NCI-H446 treated with DMSO at 0.1 percent for 48 hours (cell line): ENCODE measurements at regions not wholly inside any gene's neighbourhood (a gene's known extent, or its start where the extent isn't known, plus 50 kb on each side); places are given as distances from the start of the nearest gene placed in this dataset.

Experiments used
- DNase-seq: peaks from one replicate; lab custom pipeline; 2025; lab: John Stamatoyannopoulos, UW

DNA sequence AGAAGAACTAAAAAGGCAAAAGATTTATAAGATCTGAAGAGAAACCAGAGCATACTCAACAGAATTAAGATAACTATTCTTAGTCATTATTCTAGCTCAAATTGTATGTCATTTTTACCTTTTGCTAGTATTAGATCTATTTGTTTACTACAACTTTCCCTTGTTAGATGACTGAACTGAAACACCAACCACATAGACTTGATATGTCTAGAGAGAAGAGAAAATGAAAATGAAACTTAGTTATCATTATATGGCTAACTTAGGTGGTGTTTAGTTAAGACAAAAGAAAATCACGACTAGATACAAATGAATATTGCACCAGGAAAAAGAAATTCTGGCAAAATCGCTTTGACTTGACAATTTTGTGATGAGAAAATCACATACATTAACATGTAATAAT, 690.8 kb downstream of the PCDH18 start:
- no peak for DNase-seq

GRCh38 chr4:136838607-136839006, 693.7 kb downstream of the PCDH18 start:
- no peak for DNase-seq

DNA sequence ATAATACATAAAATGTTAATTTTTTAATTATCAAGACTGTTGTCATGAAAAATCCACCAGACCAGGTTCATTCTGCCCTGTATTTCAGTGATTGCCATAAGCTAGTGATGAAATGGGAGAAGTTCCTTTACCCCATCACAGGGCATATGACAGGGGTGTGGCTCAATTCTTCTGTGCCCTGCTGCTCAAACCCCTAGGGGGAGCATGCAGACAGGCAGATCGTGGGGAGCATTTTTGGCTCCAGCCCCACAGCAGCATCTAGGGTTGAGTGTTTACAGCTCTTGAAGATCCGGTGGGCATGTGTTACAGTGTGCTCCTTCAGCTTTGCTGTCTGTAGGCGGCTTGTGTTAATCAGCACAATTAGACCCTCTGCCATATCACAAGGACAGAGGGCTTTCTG, 700.7 kb downstream of the PCDH18 start:
- no peak for DNase-seq

GRCh38 chr4:136829280-136829679, 703.0 kb downstream of the PCDH18 start:
- DNase-seq: no peak

DNA sequence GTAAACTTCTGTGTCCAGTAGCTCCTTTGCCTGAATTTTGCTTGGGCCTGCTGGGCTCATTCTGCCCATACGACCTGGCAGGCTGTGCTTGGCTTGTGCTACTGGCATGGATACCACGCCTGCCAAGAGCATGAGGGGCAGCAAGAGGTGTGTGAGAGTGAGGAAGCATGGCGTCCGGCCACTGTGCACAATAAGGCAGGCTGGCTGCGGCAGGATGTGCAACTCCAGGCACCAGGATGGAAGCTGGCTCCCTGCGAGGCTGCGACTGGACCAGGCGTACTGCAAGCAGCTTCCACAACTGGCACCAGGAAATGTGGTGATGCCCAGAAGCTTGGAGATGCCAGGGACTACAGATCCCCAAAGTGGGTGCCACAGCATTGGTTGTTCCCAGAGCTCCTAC, 709.3 kb downstream of the PCDH18 start:
- no peak for DNase-seq

GRCh38 chr4:136818811-136819330, 713.4 kb downstream of the PCDH18 start:
- DNase-seq: no peak

DNA sequence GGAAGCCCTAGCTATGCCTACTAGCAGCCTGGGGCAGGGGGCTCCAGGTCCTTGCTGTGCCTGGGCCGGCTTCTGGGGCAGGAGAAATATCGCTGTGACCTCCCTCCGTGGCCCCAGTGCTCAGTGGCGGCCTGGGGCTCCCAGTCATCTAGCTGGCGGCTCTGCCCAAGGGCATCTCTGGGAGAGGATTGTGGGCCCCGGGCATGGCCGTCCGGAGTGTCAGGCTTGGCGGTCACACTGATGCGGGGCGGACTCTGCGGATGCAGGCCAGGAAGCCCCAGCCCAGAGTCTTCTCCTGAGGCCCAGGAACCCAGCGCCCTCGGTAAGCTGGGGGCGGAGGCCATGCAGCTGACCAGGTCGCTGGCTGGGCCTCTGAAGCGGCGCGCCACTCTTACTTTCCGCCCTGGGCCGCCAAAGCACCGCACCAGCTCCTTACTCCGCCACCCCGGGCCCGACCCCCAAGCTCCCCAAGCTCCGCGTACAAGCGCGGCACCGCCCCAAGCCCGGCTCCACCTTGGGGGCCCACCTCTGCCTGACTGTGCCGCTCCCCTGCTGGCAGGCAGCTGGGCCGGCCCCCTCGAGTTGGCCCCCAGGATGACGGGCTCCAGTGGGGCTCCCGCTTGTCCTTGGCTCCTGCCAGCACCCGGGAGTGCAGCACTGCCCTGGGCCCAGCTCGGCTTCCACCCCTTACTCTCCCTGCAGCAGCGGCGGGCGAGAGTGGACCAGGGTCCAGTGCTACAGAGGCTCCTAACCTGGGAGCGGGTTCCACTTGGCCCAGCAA, 720.0 kb downstream of the PCDH18 start:
- no peak for DNase-seq

DNA sequence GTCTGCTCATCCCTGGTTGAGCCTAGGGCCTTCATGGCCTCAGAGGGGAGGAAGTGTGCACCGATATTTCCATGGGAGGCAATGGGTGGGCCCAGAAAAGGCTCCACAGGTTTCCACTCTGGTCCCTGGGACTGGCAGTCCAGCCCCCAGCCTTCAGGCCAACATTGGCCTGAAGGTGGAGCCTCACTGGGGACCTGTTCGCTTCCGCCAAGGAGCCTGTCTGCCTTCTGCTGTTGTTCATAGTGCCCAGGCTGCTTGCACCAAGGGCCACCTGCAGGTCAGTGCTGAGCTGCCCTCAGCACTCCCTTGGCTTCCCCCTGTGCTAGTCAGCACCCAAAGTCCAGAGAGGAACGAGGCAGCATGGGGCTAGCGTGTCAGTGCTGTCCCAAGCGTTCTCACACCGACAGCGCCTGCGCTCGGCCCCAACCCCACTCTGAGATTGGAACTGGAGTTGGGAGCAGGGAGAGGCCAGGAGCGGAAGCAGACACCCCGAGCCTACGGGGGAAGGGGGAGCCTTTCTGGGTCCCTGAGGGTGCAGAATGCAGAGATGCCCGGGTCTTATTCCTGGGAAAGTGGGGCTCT, 720.7 kb downstream of the PCDH18 start:
- DNase-seq: no peak

GRCh38 chr4:136810626-136811025, 721.7 kb downstream of the PCDH18 start:
- DNase-seq: no peak

- DNase-seq: no peak
These were observed 725.5 kb downstream of the PCDH18 start for GRCh38 chr4:136806844-136807243.

GRCh38 chr4:136805617-136806016, 726.7 kb downstream of the PCDH18 start:
- DNase-seq: no peak

DNA sequence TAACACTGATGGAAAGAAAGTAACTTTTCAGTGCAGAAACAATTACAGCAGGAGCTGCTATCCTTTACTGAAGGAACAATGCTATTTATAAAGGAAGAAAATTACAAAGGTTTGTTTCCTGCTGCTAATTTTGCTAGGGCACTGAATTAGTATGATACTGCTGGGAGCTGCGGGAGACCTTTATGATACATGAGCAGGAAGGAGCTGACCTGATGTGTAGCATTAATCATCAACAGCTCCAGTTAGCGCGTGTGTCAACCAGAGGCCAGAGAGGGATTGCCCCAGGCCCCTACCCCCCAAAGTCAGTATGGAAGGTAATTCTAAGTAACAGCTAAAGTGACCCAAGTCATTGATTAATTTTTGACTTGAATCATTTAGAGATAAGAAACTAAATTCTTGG, 728.9 kb downstream of the PCDH18 start:
- no peak for DNase-seq

GRCh38 chr4:136800248-136800647, 732.0 kb downstream of the PCDH18 start:
- no peak for DNase-seq

DNA sequence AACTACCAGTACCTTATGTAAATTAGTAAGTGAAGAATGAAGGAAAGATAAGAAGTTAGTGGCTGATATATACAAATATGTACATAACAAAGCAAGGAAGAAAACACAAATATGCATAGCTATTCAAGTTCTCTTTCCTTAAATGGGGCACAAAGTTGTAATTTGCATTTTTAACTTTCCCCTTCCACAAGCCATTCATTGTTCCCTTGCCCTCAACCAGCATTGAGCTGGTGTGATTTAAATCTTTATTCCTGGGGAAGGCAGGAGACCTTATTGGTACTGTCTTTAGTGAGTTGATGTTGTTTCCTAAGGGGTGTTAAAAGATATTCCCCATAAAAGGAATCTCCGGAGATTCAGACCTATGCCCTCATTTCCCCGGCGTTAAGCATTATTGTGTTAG, 735.3 kb downstream of the PCDH18 start:
- DNase-seq: no peak

- DNase-seq: no peak
These were observed 738.4 kb downstream of the PCDH18 start for GRCh38 chr4:136793848-136794247.

DNA sequence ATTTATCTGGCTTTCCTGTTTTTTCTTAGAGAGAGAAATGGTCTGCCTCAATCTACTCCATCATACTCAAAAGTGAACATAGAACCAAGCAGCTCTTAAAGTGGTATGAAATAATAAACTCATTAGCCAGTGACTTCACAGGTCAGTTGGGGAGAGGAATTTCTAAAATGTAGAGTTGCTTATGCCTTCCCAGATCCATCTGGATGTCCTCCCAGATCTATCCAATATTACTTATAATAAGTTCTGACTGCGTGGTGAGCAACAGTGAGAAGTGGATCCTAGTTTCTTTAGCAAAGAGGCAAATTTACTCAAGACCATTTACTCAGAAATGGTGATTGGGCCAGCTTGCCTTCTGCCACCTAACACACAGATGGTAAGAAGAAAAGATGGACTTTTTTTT, 748.0 kb downstream of the PCDH18 start:
- DNase-seq: no peak

DNA sequence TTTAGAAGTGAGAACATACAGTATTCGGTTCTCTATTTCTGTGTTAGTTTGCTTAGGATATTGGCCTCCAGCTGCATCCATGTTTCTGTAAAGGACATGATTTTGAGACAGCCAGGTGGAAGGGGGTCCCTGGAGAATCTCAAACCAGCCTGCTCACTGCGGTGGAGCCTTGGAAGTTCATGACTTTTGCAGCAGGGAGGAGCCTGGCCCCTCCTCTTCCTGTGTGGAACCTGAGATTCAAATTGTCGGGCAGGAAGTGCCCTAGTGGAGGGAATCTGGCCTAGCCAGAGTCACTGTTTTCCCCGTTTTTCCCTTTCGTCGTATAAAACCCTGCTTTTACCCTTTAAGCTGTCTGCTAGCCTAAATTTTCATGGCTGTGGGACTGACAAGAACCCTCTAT, 762.6 kb downstream of the PCDH18 start:
- DNase-seq: no peak

DNA sequence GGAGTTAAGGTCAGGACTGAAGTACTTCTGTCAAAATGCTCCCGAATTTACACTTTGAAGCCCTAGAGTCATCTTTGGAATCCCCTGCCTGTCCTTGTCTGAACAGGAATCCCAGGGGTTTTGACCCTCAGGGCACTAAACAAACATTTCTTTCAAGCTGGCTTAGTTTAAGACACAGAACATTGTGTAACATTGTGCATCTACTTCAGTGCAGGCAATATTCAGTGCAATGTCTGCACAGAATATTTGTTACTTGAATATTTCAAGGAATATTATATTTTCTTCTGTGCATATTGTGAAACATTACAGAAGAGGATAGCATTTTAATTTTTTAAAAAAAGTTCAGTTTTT, 763.4 kb downstream of the PCDH18 start:
- DNase-seq: no peak

GRCh38 chr4:136768213-136768924, 763.9 kb downstream of the PCDH18 start:
- no peak for DNase-seq

DNA sequence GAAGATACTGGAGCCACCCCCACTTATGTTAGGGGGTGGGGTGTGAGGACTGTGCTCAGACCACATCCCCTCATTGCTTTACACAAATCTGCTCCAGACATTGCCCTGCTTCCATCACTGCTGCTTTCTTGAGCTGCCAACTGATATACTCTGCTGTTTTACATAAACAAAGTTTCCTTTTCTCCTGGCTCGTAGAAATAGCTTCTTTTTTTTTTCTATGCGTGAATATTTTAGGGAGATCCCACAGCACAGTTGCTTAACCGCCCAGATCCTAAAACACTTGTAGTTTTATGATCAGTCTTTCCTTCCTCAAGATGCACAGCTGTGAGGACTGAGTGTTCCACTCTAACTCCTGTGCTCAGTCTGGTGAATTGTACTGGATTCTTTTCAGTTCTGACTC, 768.4 kb downstream of the PCDH18 start:
- no peak for DNase-seq

- no peak for DNase-seq
These were observed 776.8 kb downstream of the PCDH18 start for GRCh38 chr4:136755531-136755916.

- DNase-seq: no peak
These were observed 777.3 kb downstream of the PCDH18 start for GRCh38 chr4:136754810-136755530.

DNA sequence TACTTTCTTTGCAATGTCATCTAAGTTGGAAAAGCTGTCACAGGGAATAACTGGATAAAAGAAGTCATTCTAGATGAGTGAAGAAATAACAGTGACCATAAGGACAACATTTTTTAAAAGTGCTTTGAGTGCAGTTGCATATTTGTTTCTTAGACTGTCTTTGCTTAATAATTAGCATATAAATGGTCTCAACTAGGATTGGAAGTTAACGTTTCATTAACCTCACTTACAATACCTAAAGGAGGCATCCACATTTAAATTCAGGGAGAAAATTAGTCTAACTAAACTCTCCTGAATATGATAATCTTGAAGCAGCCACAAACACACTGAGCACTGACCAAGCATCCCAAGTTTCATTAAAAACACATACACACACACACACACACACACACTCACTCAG, 780.7 kb downstream of the PCDH18 start:
- DNase-seq: no peak
